ENCODE measurements at regions not wholly inside any gene's neighbourhood (a gene's known extent, or its start where the extent isn't known, plus 50 kb on each side); places are given as distances from the start of the nearest gene placed in this dataset.

DNA sequence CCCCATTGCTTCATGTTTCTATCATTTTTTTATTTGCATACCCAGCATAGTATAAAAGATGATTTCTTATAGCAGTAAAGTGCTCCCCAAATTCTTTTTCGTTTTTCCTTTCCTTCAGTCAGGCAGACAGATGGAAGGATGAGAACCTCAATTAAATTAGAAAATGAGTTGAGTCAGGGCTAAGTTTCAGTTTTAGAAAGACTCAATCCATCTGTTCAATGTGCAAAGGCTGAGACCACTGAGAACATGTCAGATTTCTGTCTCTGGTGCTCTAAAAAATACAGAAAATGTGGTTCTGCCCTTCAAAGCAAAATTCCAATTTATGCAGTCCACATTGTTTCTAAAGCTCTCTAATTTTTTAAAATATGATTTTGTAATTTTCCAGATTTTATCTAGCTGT is 257.6 kb upstream of the HS3ST5 start:
- no peak for DNase-seq

DNA sequence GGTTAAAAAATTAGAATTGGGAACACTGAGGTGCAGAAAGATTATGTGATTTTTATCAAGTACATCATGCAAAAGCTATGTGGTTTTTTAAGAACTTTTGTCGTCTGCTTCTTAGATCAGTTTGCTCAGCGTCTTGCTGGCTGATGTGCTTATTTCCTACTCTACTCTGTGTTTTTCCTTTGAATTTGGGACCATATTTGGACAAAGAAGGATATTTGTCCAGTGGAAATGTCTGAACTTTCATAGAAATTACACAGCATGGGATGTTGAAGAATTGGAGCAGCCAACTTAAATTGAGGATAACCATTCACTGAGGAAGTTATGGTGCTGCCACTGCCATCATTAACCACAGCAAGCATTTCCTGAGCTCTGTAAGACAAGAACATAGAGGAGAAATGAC is 252.8 kb upstream of the HS3ST5 start:
- DNase-seq, result no peak

DNA sequence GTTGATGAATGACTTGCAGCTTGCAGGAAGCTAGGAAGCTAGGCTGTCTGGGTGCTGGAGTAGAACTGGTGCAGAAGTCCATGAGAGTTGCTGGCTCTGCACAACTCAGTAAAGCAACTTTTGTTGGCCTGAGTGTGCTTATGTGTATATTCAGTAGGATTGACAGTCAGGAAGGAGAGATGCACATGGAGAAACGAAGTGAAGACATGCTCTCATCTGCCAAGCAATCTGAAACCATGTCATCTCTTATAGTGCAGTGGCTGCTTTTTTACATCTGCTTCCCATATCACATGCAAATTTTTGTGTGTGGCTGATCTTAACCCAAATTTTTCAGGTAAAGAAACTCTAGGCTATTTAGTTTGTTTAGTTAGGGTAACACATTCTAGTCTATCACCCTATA is 252.4 kb upstream of the HS3ST5 start:
- DNase-seq, result no peak

DNA sequence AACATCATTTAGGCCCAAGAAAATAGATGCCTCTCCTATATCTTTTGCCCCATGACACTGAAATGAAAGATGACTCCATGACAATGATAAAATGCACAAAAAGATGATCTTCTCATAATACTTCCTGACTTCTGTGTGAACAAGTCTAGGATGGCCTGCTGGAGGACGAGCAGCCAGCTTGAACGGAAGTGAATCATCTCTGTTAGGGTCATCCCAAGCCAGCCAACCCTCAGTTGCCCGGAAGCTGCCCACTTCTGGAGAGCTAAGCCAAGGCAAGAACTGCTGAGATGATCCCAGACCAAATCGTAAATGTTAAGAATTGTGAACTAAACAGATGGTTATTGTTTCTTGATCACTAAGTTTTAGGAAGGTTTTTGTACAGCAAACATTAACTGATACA is 249.7 kb upstream of the HS3ST5 start:
- no peak for DNase-seq

DNA sequence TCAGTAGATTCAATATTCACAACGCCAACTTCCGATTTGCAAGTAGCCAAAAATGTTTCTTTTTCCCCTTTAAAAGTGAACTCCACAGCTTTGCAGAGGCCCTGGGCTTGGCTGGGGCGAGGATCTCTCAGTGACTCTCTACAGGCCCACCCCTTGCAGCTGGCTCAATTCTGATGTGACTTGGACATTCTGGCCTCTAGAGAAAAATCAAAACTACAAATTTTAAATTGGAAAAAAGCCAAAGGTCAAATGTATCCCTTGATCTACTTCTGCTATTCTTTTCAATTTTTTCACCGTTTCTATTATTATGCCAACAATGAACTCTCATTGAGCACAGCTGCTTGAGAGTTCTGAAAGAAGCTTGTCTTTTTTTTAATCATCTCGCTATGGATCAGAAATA is 245.9 kb upstream of the HS3ST5 start:
- no peak for DNase-seq

DNA sequence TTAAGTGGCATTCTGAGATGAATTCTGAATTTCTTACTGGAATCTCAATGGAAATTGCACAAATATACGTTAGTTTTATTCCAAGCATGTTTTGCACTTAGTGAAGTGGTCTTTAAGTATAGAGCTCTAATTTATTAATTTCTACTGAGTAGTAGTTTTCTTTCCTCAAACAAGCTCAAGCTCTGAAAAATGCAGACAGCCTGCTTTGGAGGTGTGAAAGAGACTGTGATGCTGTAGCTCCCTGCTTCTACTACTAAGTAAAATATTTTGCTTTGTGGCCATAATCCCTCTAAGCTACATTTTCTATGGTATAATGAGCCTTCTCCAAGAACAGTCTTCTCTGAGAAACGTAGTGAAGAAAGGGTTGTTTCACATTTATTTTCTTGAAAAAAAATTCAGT is 243.5 kb upstream of the HS3ST5 start:
- no peak for DNase-seq

DNA sequence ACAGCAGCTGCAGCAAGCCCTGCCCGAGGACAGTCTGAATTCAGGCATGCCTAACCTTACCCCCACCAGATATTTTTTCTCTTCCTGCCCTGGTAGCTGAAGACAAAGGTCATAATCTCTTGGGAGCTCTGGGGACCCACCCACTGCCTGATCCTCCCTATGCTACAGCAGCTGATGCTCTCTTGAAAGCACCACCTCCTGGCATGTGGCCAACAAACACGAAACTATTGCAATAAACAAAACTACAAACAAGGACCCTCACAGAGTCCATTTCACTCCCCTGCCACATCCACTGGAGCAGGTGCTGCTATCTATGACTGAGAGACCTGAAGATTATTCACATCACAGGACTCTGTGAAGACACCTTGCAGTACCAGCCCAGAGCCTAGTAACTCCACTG is 238.5 kb upstream of the HS3ST5 start:
- no peak for DNase-seq

DNA sequence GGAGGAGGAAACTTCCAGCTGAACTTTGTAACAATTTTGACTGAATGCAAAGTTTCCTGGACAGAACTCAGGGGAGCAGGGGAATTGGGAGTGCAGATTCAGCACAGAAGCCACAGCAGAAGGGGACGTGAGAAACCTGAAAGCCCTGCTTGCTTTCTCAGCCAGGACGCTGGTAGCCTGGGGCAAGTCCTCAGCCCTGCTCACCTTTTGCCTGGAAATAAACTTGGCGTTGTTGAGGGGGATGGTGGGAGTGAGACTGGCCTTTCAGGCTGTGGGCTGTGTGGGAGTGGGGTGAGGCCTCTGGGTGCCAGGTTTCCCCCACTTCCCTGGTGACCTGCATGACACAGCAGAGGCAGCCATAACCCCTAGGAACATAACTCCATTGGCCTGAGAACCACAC is 238.1 kb upstream of the HS3ST5 start:
- no peak for DNase-seq

DNA sequence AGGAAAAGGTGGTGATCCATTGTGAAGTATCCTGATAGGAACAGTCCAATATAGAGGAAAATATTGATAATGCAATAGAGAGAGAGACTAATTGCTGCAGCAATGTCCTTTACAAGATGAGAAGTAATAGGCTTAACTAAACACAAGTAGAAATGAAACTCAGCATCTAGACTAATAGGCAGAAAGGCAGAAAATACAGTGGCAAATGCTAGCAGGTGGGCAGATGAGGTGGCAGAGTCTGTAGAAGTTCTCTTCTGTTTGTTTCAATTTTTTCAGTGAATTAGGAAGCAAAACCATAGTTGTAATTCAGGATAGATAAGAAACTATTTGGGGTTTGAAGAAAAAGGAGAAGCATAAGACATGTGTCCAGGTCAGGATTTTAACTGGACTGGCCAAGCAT is 236.7 kb upstream of the HS3ST5 start:
- no peak for DNase-seq

DNA sequence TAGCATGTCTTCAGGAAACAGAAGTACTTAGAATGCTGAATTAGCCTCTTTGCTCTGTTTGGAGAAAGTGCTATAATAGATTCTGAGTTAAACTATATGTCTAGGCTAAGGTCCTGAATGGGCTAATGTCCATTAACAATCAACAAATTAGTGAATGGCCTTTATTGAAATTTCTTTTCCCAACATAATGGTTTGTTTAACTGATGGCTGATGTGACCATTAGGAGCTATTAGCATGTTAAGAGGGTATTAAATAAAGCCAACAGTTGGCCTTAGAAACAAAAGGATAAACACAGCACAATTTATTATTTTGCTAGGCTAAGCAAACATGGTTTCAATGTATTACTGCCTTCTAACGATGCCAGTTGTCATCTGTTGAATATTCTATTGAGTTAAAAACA is 234.3 kb upstream of the HS3ST5 start:
- no peak for DNase-seq

DNA sequence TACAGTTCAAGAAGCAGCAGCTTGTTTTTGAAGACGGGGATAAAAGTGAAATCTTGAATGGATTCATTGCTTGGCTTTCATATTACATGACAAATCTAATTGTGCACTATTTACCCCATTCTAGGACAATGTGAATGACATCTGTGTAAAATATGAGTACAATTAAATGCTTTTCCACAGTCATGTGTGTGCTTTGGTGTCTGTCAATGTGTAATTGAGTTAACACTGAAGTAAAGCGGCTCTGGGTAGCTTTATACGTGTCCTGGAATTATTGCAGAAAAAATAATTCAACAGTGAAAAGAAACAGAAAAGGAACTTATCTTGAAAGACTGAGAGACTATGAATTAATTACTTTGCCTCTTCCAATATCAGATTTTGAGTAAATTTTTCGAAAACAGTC is 233.5 kb upstream of the HS3ST5 start:
- DNase-seq, result no peak

DNA sequence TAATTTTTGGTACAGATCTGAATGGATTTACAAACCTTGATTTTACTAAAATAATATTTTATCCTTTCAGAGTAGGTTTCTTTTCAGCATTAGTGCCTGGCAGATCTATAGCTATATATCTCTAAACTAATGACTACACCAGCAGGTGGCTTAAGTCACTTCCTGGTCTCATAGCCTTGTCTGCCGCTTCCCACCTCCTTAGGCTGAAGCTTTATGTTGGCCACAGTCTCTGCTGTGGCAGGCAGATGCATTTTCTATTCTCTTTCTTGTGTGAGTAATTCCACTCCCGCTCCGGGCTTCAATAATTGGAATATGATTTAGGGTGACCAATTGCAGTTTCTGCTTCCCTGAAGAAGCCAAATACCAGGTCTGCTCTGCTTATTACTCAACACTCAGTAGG is 226.8 kb upstream of the HS3ST5 start:
- DNase-seq, result no peak

DNA sequence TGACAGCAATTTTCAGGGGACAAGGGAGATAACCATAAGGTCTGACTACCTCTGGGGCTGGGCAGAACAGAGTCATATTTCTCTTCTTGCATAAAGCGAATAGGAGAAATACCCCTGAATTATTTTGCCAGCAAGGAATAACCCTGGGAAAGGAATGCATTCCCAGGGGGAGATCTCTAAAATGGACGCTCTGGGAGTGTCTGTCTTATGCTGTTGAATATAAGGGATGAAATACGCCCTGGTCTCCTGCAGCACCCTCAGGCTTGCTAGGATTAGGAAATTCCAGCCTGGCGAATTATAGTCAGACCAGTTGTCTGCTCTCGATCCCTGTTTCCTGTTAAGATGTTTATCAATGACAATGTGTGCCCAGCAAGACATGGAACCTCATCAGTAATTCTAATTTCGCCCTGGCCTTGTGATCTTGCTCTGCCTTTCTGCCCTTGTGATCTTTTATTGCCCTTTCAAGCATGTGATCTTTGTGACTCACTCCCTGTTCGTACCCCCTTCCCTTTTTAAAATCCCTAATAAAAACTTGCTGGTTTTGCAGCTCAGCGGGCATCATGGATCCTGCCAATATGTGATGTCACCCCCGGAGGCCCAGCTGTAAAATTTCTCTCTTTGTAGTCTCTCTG is 221.6 kb upstream of the HS3ST5 start:
- DNase-seq, result no peak

DNA sequence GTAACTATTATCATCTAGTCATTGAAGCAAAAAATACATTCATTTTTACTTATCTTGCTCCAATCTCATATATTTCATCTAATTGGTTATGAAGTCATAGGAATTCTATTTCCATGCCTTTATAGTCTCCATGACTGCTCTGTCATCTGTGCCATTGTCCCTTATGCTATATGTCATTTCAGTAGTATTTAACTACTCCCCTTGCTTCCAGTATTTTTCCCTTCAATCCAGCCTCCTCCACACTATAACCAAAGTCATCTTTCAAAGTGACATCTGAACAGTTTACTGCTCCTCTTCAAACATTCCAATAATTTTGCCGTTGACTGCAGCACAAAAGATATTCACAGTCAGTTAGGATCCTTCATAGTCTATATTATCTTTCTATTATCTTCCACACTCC is 216.6 kb upstream of the HS3ST5 start:
- no peak for DNase-seq

DNA sequence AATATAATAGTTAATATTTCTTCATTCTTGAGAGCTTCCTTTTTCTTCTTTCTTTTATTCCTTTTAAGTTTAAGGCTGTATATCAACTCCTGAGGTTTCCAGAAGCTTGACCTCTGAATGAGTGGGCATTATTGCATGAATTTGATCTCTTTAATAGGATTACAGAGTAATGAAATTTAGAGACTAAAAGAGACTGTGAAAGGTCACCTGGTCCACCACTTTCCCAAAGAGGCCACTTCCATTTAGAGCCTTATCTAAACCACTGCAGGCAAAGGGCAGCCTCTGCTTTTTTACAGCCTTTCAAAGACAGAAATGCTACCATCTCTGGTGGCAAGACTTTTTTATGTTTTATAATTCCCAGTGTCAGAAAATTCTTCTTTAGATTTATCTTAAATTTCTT is 215.3 kb upstream of the HS3ST5 start:
- DNase-seq, result no peak

DNA sequence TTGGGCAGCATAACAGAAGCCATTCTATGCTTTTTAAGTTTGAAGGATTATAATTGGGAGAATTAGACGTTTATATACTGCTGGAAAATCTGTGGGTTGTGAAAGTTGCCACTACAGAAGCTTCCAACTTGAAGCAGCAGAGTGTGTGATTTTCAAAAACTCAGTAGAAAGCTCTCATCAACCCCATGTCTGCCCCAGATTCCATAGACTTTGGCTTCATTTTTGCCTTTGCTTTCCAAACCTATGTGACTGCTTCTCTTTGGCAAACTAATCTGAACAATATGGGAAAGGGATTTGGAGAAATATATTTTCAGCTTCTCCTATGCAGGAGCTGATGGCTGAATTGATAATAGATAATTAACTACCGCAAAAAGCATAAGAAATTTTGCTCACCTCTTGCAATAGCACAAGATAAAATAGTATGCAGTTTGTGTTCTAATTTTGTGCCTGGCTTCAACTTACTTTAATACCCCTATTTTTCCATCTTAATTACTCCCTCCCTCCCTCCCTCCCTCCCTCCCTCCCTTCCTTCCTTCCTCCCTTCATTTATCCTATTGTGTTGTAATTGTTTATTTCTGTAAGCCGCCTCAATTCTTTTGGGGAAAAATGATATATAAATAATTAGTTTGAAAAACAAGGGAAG is 214.1 kb upstream of the HS3ST5 start:
- no peak for DNase-seq

DNA sequence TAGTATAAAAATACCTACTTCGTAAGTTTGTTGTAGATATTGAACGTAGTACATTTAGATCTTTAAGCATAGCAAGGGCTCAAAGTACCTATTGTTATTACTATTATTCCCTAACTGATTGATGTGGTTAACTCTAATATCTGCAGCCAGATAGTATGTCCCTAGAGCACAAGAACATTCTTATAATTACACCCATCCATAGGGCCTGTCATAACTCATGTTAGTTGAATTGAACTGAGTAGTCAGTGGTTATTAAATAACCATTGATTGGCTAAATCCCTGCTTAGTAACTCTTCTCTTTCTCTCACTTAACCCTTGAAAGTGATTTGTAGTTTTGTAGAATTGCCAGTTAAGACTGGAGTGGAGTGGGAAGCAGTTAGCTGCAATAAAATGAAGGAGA is 207.5 kb upstream of the HS3ST5 start:
- DNase-seq, result no peak

DNA sequence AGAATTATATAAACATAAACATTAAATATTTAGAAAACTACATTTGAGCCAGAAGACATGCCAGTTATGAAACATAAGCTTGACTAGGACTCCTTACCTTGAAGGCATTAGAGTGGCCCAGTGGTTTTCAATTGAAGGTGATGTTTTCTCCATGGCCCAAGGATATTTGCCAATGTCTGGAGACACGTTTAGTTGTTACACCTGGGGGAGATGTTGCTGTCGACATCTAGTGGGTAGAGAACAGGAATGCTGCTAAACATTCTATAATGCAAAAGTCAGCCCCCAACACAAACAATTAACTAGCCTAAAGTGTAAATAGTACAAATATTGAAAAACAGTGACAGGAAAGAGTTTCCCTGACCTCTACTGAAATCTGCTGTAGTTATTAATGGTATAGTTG is 200.9 kb upstream of the HS3ST5 start:
- no peak for DNase-seq

DNA sequence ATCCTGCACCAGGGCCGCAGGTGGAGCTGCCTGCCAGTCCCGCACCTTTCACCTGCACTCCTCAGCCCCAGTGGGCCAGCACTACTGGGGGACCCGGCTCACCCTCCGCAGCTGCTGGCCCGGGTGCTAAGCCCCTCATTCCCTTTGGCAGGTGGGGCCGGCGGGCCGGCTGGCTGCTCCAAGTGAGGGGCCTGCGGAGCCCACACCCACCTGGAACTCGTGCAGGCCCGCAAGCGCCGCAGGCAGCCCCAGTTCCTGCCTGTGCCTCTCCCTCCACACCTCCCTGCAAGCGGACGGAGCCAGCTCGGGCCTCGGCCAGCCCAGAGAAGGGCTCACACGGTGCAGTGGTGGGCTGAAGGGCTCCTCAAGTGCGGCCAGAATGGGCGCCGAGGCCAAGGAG is 199.0 kb upstream of the HS3ST5 start:
- no peak for DNase-seq

DNA sequence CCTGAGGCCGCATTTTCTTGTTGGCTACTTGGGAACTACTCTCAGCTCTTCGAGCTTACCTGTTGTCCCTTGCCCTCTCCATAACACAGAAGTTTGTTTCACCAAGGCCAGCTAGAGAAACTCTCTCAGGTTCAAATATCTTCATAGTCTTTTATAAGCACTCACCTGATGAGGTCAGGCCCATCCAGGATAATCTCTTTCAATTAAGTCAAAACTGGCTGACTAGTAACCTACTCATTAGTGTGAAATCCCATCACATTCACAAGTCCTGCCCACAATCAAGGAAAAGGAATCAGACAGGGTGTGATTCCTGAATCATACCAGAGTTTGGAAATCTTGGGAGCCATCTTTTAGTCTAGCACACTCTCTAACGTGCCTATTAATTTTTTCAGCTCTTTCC is 195.2 kb upstream of the HS3ST5 start:
- DNase-seq, result no peak

DNA sequence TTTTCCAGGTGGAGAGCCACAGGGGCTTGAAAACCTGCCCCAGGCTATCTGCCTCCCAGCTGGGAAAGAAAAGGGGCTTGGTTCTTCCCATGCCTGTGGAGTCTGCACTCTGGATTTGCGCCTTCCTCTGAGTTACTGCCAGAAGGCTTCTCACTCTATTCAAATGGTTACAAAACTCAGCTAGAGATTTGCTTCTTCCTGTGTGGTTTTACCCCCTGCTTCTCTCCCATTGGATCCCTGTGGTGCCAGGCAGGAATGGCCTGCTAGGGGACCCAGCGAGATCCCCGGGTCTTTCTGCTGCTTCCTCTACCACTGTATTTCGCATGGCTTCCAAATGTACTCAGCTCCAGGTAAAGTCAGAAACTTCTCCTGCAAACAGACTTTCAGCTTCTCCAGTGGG is 192.0 kb upstream of the HS3ST5 start:
- DNase-seq, result no peak

DNA sequence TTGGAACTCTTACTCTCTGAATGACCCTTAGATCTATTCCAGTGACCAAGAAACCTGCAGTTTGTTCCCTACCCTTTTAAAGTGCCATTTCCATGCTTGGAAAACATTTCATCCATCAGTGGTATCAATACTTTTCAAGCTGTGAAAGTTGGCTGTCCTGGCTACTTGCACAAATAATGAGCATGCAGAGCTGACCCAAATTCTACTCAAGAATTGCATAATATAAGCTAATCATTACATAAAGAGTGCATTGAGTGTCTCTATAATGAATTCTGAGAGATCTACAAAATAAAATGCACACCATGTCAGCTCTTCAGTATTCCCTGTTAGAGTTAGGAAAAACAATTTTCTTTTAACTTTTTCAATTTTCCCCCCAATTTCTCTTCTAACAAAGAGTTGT is 181.3 kb upstream of the HS3ST5 start:
- no peak for DNase-seq

DNA sequence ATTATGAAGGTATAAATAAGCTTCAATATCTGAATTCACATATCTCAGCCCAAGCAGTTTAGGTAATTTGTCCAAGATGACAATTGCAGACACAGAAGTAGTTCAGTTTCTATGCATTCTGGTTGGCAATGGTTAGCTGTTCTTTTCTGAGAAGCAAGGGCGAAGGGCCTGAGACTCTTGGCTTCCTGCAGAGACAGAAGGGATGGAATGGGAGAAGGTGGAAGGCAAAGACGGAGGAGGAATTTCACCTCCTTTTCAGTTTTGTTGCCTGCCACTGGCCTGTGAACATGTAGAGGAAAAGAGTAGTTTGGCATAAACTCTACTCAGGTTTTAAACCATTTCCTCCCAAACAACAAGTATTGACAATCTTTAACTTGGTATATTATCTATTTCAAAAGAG is 180.7 kb upstream of the HS3ST5 start:
- no peak for DNase-seq

DNA sequence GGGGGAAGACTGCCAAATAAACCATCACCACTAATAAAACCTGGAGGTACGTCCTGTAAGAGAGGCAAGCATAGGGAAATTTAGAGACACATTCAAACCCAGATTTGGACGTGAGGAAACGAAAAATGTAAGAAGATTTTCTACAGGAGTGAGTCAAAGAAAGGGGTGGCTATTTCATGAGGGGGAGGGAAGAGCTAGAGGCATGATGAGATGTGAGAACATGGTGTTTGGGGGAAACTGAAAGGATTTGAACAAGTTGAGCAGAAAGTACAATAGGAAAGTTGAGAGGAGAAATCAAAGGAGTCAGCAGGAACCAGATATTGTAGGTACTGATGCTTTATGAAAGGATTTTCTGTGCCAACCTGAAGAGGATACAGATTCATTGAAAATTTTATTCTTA is 179.1 kb upstream of the HS3ST5 start:
- DNase-seq, result no peak

DNA sequence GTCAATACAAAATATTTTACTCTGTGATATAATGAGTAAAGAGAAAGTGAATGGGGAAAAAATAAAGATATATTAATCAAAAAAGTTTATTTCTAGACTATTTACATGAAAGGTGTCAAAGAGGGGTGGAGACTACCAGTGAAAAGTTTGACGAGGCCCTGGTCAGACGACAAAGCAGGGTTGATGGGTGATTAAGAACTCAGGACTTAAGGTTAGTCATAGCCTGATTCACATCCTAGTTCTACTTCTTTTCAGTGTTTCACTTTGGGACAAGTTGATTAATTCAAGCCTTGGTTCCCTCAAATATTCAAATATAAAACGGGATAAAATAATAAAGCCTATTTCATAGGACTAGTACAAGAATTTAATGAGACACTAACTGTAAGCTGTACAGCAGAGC is 178.2 kb upstream of the HS3ST5 start:
- DNase-seq, result no peak

DNA sequence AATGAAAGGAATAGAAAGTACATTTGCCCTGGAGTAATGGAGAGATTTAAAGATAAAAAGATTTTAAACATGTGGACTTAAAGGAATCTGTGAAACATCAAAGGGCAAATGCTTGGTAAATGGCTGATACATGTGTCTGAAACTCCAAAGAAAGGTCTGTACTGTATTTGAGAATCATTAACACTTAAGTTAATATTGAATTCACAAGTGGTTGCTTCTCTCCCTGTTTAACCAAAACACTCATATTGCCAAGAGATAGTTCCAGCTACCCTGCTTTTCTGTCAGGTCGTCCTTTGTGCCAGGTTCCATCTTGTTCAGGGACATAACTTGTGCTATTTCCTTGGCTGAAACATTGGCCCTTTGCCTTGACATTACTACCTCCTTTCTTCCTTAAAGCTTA is 171.3 kb upstream of the HS3ST5 start:
- no peak for DNase-seq
